Bronchial epithelial cell (primary cell): ENCODE measurements at regions not wholly inside any gene's neighbourhood (a gene's known extent, or its start where the extent isn't known, plus 50 kb on each side); places are given as distances from the start of the nearest gene placed in this dataset.

Experiments used
- DNase-seq: peaks from one replicate; pipeline ENCODE4 v3.0.0-alpha.2; 2010; ENCODE audit warnings: low read depth
- FAIRE-seq: peaks from 2 replicates; lab custom pipeline; 2011; peaks lifted over from hg19 to GRCh38; lab: Jason Lieb, UNC
- H3K27me3 ChIP-seq: 2 replicates; pipeline ENCODE4 v1.5.1; 2011; ENCODE audit warnings: low read length; ENCODE audit not compliant: control insufficient read depth, insufficient read depth
- H3K36me3 ChIP-seq: 2 replicates; pipeline ENCODE4 v1.5.1; 2011; ENCODE audit warnings: low read length; ENCODE audit not compliant: control insufficient read depth, insufficient read depth
- H3K4me3 ChIP-seq: 2 replicates; pipeline ENCODE4 v1.5.1; 2011; ENCODE audit warnings: mild to moderate bottlenecking, low read depth, low read length, control low read depth
- TF ChIP-seq, protein P1 (sequence below): IDR thresholded peaks from 2 replicates; pipeline ENCODE4 v1.5.1; 2011; ENCODE audit warnings: mild to moderate bottlenecking, moderate library complexity, low read length, control low read depth, inconsistent platforms; ENCODE audit not compliant: insufficient read depth, severe bottlenecking

DNA sequence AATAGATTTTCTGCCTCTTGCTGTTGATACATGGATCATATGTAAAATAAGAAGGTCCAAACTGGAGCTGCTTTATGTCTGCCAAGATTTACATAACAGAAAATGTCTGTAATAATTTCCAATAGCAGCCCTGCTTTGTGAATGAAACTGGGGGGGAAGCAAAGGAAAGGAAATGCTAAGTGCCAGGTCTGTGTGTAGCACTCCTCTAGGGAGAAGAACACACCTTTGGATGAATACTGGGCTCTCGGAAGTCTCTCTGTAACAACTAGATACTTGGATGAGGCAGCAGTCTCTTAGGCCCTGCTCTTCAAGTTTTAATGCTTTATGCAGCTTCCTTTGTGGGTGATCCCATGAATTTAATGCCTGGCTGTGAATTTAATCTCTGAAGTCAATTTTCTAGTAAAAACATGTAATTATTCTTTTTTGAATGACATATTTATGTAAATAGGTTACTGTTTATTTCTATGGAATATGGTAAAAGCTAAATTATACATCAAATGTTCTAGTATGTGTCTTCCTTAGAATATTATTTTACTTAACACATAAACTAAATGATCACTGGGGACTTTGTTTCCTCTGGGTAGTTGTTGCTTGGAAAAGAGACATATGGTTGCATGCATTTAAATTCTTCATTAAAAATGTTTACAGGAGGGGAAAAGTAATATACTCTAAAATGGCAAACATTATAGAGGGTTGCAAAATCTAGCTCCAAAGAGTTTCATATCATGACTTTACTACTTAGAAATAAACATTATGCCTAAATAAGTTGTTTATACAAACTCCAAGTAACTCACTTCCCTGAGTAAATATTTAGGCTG lies 336.6 kb upstream of the CWC22 start:
- DNase-seq (no peak), FAIRE-seq (no peak)
- H3K27me3 ChIP-seq: no peaks in the 10 kb centered on the region
- H3K36me3 ChIP-seq: no peaks in the 10 kb centered on the region
- TF ChIP-seq, protein P1, sequence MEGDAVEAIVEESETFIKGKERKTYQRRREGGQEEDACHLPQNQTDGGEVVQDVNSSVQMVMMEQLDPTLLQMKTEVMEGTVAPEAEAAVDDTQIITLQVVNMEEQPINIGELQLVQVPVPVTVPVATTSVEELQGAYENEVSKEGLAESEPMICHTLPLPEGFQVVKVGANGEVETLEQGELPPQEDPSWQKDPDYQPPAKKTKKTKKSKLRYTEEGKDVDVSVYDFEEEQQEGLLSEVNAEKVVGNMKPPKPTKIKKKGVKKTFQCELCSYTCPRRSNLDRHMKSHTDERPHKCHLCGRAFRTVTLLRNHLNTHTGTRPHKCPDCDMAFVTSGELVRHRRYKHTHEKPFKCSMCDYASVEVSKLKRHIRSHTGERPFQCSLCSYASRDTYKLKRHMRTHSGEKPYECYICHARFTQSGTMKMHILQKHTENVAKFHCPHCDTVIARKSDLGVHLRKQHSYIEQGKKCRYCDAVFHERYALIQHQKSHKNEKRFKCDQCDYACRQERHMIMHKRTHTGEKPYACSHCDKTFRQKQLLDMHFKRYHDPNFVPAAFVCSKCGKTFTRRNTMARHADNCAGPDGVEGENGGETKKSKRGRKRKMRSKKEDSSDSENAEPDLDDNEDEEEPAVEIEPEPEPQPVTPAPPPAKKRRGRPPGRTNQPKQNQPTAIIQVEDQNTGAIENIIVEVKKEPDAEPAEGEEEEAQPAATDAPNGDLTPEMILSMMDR: no peak
- no peak overlapping the region for H3K4me3 ChIP-seq

GRCh38 chr2:180337136-180337535 lies 330.0 kb upstream of the CWC22 start:
- no peak overlapping the region for H3K4me3 ChIP-seq
- FAIRE-seq (no peak), DNase-seq (no peak)
- H3K27me3 ChIP-seq: no peaks in the 10 kb centered on the region
- H3K36me3 ChIP-seq: no peaks in the 10 kb centered on the region
- TF ChIP-seq, protein P1: no peak

- no peaks in the 10 kb centered on the region for H3K27me3 ChIP-seq
- TF ChIP-seq, protein P1: no peak
Observed at GRCh38 chr2:180336550-180336949, 329.5 kb upstream of the CWC22 start.

GRCh38 chr2:180334514-180334913 lies 327.4 kb upstream of the CWC22 start:
- FAIRE-seq (no peak), DNase-seq (no peak)
- no peak overlapping the region for H3K4me3 ChIP-seq
- H3K27me3 ChIP-seq: no peaks in the 10 kb centered on the region
- H3K36me3 ChIP-seq: no peaks in the 10 kb centered on the region
- TF ChIP-seq, protein P1: no peak

More at GRCh38 chr2:180336550-180336949, 329.5 kb upstream of the CWC22 start:
- no peak for FAIRE-seq
- no peak for DNase-seq
- H3K36me3 ChIP-seq: no peaks in the 10 kb centered on the region
- no peak overlapping the region for H3K4me3 ChIP-seq

DNA sequence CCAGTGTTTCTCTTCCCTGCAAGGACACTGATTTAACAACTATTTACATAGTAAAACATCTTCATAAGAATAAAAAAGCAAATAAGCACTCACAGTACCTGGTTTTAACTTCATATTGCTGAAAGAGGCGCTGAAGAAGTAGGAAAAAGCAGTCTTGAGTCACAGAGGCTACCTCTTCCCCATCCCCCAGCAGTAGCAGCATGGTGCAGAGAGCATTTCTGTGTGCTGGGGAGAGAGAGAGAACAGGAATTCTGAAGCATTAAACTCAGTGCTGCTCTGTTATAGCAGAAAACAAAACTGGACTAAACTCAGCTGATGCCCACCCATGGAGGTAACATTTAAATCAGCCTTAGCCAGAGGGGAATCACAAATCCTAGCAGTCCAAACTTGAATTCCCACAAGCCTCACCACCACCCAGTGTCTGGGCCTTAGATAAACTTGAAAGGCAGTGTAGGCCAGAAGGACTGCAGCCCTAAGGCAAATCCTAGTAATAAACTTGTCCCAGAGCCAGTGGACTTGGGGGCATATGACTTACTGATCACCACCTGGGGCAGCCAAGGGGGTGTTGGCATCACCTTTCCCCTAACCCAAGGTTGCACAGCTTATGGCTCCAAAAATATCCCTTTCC lies 321.8 kb upstream of the CWC22 start:
- Histone ChIP-seq H3K36me3 (no peaks in the 10 kb centered on the region), H3K27me3 (no peaks in the 10 kb centered on the region), H3K4me3 (no peak overlapping the region)
- TF ChIP-seq, protein P1: no peak
- DNase-seq: no peak
- FAIRE-seq: no peak

GRCh38 chr2:180327185-180327584 lies 320.1 kb upstream of the CWC22 start:
- no peak overlapping the region for H3K4me3 ChIP-seq
- DNase-seq (no peak), FAIRE-seq (no peak)
- no peaks in the 10 kb centered on the region for H3K36me3 ChIP-seq
- no peaks in the 10 kb centered on the region for H3K27me3 ChIP-seq
- TF ChIP-seq, protein P1: no peak
